Central memory CD8-positive, alpha-beta T cell (primary cell): ENCODE measurements at regions not wholly inside any gene's neighbourhood (a gene's known extent, or its start where the extent isn't known, plus 50 kb on each side); places are given as distances from the start of the nearest gene placed in this dataset.

ENCODE experiments used
- ATAC-seq: fragments of 150-1000 bp; cut with Tn5 transposase; replicated peaks from 2 replicates; pipeline ENCODE4 v1.10.0; 2022; ENCODE audit warnings: mild to moderate bottlenecking, moderate FRiP score, moderate number of reproducible peaks; ENCODE audit not compliant: poor library complexity, severe bottlenecking; ENCODE audit errors: extremely low read depth
- DNase-seq, 2 donors: peaks; one replicate each; pipeline ENCODE4 v3.0.0; 2021; ENCODE audit warnings: low spot score in 2 of 2
- H3K27ac Mint-ChIP-seq: one replicate; pipeline ENCODE4 v1.8.0; 2022; ENCODE audit warnings: low read depth, mild to moderate bottlenecking, moderate library complexity, mixed read lengths
- H3K27me3 Mint-ChIP-seq: one replicate; pipeline ENCODE4 v1.8.0; 2022; ENCODE audit warnings: mixed read lengths
- H3K36me3 Mint-ChIP-seq: one replicate; pipeline ENCODE4 v1.8.0; 2022; ENCODE audit warnings: mild to moderate bottlenecking, moderate library complexity, mixed read lengths; ENCODE audit not compliant: insufficient read depth
- H3K4me1 Mint-ChIP-seq: one replicate; pipeline ENCODE4 v1.8.0; 2022; ENCODE audit warnings: mixed read lengths
- H3K4me3 Mint-ChIP-seq: one replicate; pipeline ENCODE4 v1.8.0; 2022; ENCODE audit warnings: mild to moderate bottlenecking, moderate library complexity, mixed read lengths
- H3K9me3 Mint-ChIP-seq: one replicate; pipeline ENCODE4 v1.8.0; 2022; ENCODE audit warnings: mixed read lengths

DNA sequence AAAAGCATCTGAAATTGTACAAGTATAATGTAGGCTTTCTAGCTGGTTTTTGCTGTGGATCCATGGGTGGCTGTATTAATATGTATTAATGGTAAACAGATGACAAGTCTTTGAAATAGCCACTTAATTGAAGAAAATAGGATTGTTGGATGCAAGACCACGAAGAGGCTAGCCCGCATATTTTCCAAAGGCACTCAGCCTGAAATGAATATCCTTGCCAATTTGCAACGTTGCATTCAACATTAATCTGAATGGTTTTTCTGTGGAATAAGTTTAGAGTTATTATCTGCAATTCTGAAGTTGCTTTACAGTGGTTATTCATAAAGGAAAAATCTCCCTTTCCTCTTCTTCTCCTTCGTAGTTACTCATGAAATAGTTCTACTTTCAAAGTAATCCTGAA, 86.2 kb upstream of the SPATS2L start:
- DNase-seq (no peak), ATAC-seq (no peak)
- Mint-ChIP-seq H3K27ac (no peak overlapping the region), H3K36me3 (no peaks in the 10 kb centered on the region), H3K4me3 (no peak overlapping the region), H3K27me3 (peaks cover 37% of the 10 kb centered on the region), H3K9me3 (no peaks in the 10 kb centered on the region), H3K4me1 (no peaks in the 10 kb centered on the region)

DNA sequence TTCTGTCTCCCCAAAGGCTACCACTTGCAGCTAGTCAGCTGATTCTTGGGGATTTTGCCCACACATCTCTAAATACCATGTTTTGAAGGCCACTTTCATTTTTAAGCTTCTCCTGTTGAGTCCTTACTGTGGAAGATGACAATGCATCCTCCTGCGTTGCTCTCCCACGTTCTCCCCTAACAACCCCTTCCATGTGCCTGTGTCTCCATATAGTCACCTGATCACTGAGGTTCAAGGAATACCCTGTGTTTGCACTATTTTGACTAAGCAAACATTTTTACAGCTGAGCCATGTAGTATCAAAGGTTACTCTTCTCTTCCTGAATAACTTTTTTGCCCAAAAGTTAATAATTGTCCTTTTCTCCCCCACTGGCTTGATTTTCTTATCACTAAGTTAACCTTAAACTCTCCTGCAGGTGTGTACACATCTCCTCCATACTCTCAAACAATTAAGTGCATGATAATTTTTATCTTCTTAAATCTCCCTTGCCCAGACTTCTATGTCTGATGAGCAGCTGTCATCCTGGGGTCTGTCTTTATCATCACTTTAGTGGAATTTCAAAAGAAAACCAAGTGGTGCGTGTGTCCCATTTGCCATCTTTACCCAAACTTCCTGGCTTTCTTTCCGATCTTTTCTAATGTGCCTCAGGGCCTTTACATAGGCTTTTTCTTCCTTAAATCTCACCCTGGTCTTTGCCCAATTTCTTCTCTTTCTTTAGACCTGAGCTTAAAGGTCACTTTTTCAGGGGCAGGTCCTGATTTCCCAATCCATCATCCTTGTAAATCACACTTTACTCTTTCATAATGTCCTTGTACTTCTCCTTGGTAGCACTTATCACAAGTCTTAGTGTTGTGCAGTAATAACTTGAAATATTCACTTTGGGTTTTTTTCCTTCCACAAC, 85.2 kb upstream of the SPATS2L start:
- Mint-ChIP-seq H3K27ac (no peak overlapping the region), H3K36me3 (peaks cover 2% of the 10 kb centered on the region), H3K4me3 (no peak overlapping the region), H3K27me3 (peaks cover 26% of the 10 kb centered on the region), H3K9me3 (no peaks in the 10 kb centered on the region), H3K4me1 (no peaks in the 10 kb centered on the region)
- ATAC-seq (no peak), DNase-seq (no peak)

DNA sequence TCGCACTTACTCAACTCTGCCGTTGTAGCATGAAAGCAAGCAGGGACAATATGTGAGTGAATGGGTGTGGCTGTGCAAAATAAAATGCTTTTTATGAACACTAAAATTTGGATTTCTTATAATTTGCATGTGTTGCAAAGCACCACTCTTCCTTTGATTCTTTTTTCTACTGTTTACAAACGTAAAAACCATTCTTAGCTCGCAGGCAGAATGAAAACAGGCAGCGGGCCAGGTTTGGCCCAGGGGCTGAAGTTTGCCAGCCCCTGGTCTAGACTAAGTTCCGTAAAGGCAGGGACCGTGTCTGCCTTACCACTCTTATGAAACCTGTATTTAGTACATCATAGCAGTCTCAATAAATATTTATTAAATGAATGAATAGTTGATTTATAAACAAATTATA, 83.7 kb upstream of the SPATS2L start:
- DNase-seq, result no peak
- Mint-ChIP-seq H3K4me3 (no peak overlapping the region), H3K27ac (no peak overlapping the region), H3K27me3 (peaks cover 37% of the 10 kb centered on the region), H3K4me1 (no peaks in the 10 kb centered on the region), H3K36me3 (peaks cover 2% of the 10 kb centered on the region), H3K9me3 (no peaks in the 10 kb centered on the region)
- ATAC-seq, result no peak

DNA sequence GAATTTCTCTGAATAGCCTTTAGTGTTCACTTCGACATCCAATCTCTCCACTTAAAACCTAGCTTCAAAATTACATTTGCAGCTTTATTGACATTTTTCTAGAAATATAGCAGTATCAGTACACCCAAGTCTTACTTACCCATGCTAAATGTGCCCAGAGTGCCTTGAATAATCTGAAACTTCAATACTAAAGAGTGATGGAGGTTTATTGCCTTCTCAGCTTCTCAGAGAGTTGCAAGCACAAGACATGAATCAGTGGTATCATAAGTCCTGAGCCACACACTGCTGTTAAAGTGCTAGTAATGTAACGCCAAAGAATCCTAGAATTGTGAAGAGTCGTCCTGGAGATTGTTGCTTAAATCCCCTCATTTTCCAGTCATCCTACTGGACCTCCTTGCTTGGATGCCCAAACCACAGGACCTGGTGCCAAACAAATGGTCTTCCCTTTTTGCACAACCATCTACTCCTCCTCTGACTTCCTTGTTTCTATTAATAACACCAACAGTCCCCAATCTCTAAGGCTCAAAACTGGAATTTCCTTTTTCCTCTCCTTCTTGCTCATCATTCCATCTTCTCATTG, 83.2 kb upstream of the SPATS2L start:
- H3K27me3 Mint-ChIP-seq, result peaks cover 37% of the 10 kb centered on the region

DNA sequence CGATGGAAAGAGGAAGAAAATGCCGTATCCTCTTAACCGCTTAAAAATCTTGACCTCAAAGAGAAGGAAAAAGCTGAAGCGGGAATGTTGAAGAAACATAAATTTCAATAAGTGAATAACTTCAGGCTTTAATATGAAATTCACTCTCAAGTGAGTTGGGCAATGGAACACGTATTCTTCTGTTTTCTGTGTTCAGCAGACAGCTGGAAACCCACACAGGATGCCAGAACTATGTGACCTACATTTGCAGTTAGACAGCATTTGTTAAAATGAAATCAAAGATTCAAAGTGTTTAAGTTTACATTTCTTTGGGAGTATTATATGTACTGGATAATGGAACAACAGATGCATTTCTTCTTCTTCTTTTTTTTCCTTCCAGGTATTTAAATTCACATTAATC, 80.5 kb upstream of the SPATS2L start:
- no peaks in the 10 kb centered on the region for H3K9me3 Mint-ChIP-seq
- ATAC-seq, result no peak
- no peak overlapping the region for H3K4me3 Mint-ChIP-seq
- H3K4me1 Mint-ChIP-seq, result no peaks in the 10 kb centered on the region
- H3K27ac Mint-ChIP-seq, result no peak overlapping the region
- peaks cover 48% of the 10 kb centered on the region for H3K27me3 Mint-ChIP-seq
- H3K36me3 Mint-ChIP-seq, result peaks cover 2% of the 10 kb centered on the region
- no peak for DNase-seq

More for the DNA sequence above, 83.2 kb upstream of the SPATS2L start:
- ATAC-seq (no peak), DNase-seq (no peak)
- no peaks in the 10 kb centered on the region for H3K9me3 Mint-ChIP-seq
- no peak overlapping the region for H3K4me3 Mint-ChIP-seq
- H3K27ac Mint-ChIP-seq, result no peak overlapping the region
- H3K36me3 Mint-ChIP-seq, result peaks cover 2% of the 10 kb centered on the region
- H3K4me1 Mint-ChIP-seq, result no peaks in the 10 kb centered on the region

DNA sequence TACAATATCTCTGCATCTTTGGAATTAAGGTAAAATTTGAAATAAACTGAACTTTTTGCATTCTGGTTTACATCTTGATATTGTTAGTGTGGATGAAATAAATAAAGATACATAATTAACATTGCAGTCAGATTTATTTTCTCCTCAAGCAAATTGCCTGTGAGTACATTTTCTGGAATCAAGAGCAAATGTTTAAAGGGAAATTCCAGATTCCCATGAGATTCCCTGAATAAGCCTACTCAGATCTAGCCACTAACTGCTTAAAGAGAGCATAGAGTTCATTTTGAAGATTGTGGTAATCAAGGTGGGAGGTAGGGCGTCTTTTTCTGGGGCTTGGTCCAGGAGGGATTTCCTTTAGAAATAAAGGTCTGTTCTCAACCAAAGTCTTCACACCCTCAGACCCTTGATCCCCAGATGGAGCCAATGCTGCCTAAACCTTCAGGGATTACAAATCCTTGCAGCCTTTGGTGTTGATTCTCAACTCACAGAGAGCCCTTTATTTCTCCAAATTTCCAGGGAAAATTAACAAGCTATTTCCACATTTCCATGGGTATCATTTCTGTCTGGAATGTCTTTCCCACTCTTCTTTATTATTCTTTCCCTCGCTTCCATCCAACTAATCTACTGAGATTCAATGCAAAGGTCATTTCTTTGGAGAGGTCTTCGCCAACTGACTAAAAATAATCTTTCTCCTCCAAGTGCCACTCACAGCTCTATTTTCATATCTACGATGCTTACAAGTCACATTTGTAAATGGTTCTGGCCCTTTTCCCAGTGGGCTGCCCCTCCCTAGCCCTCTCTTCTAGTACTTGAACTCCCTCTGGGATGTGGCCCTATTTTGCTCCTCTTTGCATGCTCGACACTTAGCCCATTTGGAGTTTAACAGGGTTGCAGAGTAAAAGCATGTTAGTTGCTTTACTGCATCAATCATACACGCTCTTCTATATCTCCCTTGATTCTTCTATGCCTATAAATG, 79.8 kb upstream of the SPATS2L start:
- ATAC-seq (no peak), DNase-seq (no peak)
- H3K36me3 Mint-ChIP-seq, result peaks cover 2% of the 10 kb centered on the region
- peaks cover 48% of the 10 kb centered on the region for H3K27me3 Mint-ChIP-seq
- no peak overlapping the region for H3K4me3 Mint-ChIP-seq
- no peaks in the 10 kb centered on the region for H3K9me3 Mint-ChIP-seq
- no peaks in the 10 kb centered on the region for H3K4me1 Mint-ChIP-seq
- no peak overlapping the region for H3K27ac Mint-ChIP-seq

DNA sequence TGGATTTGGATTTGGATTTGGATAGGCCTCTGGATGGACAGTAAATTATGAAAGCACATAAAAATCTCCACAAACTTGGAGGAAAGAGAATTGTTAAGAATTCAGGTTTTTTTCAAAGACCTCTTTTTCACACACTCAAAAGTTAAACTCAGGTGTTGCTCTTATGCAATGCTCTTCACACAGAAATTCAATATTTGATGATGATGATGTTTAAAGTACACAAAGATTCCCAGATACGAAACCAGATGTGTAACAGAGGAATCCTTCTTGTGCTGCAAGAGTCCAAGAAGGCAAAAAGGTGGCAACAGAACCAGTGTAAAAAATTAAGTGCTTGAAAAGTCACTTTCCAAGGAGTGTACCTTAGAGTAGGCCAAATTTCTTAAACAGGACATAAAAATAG, 75.8 kb upstream of the SPATS2L start:
- no peak for DNase-seq
- H3K4me3 Mint-ChIP-seq, result no peak overlapping the region
- no peaks in the 10 kb centered on the region for H3K9me3 Mint-ChIP-seq
- no peaks in the 10 kb centered on the region for H3K4me1 Mint-ChIP-seq
- no peaks in the 10 kb centered on the region for H3K36me3 Mint-ChIP-seq
- H3K27me3 Mint-ChIP-seq, result peaks cover 54% of the 10 kb centered on the region
- no peak overlapping the region for H3K27ac Mint-ChIP-seq
- no peak for ATAC-seq

DNA sequence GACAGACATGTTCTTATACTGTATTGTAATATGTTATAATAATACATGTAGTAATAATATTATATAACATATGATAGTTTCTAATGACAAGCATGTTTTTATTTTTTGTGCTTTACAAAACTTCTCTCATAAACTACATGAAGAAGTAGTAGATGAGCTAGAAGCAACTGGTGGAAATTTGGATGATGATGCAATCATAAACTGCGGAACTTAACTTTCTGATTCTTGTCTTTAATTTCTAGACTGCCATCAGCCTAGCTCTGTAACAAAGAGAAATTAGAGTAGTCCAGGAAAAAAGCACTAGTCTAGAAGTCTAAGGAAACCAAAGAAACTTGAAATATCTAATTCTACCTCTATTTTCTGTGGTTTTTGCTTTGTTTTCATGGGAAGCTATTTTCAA, 71.0 kb upstream of the SPATS2L start:
- DNase-seq (no peak), ATAC-seq (no peak)
- no peaks in the 10 kb centered on the region for H3K36me3 Mint-ChIP-seq
- no peaks in the 10 kb centered on the region for H3K9me3 Mint-ChIP-seq
- peaks cover 28% of the 10 kb centered on the region for H3K27me3 Mint-ChIP-seq
- no peak overlapping the region for H3K27ac Mint-ChIP-seq
- no peaks in the 10 kb centered on the region for H3K4me1 Mint-ChIP-seq
- H3K4me3 Mint-ChIP-seq, result no peak overlapping the region

DNA sequence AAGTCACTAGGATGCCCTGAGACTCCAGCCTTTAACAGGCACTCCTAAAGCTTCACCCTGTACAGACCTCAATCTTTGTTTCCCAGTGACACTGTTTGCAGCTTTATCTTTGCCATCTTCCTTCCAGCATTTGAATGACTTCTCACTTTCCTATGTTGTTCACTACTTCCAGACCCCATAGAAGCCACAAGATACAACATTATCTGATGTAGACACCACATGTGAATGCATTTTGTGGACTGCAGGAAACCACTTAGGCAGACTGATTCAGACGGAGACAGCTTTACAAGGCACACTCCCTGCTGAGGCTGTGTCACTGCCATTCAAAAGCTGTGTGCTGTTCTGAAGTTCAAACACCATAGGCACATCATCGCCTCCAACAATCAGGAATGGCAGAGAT, 67.3 kb upstream of the SPATS2L start:
- Mint-ChIP-seq H3K36me3 (no peaks in the 10 kb centered on the region), H3K27me3 (peaks cover 22% of the 10 kb centered on the region), H3K27ac (no peak overlapping the region), H3K9me3 (no peaks in the 10 kb centered on the region), H3K4me3 (no peak overlapping the region), H3K4me1 (no peaks in the 10 kb centered on the region)
- DNase-seq, result no peak
- no peak for ATAC-seq

DNA sequence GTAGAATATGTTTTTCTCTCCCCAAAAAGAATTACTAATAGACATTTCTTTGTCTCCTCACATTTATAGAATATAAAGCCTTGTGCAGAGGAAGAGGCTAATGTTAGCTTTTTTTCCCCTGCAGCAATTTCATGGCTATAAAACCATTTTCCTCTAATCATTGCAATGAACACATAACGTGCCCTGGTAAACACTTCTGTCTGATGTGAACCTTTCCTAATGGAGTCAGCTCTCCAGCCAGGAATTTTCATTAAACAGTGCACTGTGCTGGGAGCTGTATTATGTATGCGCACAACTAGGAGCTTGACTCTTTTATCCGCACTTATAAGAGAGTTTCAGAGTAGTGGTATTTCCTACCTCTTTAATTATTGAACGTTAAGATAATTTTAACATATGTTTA, 63.9 kb upstream of the SPATS2L start:
- H3K9me3 Mint-ChIP-seq, result no peaks in the 10 kb centered on the region
- DNase-seq, result no peak
- no peak overlapping the region for H3K4me3 Mint-ChIP-seq
- H3K36me3 Mint-ChIP-seq, result no peaks in the 10 kb centered on the region
- H3K27ac Mint-ChIP-seq, result no peak overlapping the region
- peaks cover 16% of the 10 kb centered on the region for H3K27me3 Mint-ChIP-seq
- ATAC-seq, result no peak
- H3K4me1 Mint-ChIP-seq, result no peaks in the 10 kb centered on the region

DNA sequence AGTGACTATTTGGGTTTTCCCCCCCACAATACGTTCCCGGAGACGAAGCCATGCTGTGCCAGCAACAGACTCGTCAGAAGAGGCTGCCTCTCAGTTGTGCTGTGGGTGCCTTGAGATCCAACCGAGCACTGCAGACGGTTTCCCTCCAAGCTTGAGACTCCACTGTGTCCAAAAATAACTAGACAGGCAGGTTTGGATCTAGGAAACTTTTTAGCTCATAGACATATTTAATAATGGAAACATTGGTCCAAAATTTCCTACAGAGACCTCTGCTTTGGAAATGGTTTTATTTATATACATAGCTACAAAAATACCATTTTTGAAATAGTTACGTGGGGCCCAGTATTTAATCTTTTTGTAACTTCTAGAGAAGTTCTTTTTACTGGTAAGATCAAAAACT, 63.1 kb upstream of the SPATS2L start:
- H3K4me1 Mint-ChIP-seq, result no peaks in the 10 kb centered on the region
- peaks cover 24% of the 10 kb centered on the region for H3K27me3 Mint-ChIP-seq
- DNase-seq, result no peak
- no peak overlapping the region for H3K27ac Mint-ChIP-seq
- H3K36me3 Mint-ChIP-seq, result no peaks in the 10 kb centered on the region
- no peak for ATAC-seq
- no peak overlapping the region for H3K4me3 Mint-ChIP-seq
- no peaks in the 10 kb centered on the region for H3K9me3 Mint-ChIP-seq

DNA sequence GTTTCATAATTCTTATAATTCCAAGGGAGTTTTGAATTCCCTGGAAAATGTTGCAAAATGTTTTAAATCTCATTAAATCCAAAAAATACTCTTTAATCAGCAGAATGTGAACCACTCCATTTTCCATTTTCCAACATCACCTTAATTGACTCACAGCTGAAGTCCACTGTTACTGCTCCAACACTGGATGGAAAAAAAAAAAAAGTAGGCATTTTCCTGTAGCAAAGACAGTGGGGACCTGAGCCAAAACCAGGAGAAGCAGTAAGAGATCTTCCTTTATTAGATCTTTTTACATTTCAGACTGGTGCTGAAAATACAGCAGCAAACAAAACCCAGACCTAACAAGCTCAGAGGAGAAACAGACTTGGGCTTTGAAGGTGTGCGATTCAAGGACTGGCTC, 62.4 kb upstream of the SPATS2L start:
- no peak for DNase-seq
- H3K36me3 Mint-ChIP-seq, result no peaks in the 10 kb centered on the region
- no peaks in the 10 kb centered on the region for H3K9me3 Mint-ChIP-seq
- H3K4me3 Mint-ChIP-seq, result no peak overlapping the region
- peaks cover 28% of the 10 kb centered on the region for H3K27me3 Mint-ChIP-seq
- no peak overlapping the region for H3K27ac Mint-ChIP-seq
- no peaks in the 10 kb centered on the region for H3K4me1 Mint-ChIP-seq
- ATAC-seq, result no peak
